Prostate gland (tissue), 2 donors: ENCODE measurements at regions not wholly inside any gene's neighbourhood (a gene's known extent, or its start where the extent isn't known, plus 50 kb on each side); places are given as distances from the start of the nearest gene placed in this dataset.

Source experiments
- DNase-seq: peaks from one replicate; pipeline ENCODE4 v3.0.0-alpha.2; 2019; ENCODE audit warnings: low spot score
- H3K27ac ChIP-seq, 2 donors: fragments of 200-600 bp; sonication (generic); 2 replicates each; pipeline ENCODE4 v1.5.1; 2017 to 2019
- H3K27me3 ChIP-seq: fragments of 200-600 bp; sonication (generic); replicated peaks from 2 replicates; pipeline ENCODE4 v1.5.1; 2019; ENCODE audit not compliant: insufficient read depth
- H3K36me3 ChIP-seq, 2 donors: fragments of 200-600 bp; sonication (generic); 1 replicate in 1 of 2; 2 replicates in 1 of 2; pipeline versions ENCODE4 v1.5.1 to v1.8.1; 2017 to 2019
- H3K4me1 ChIP-seq: fragments of 200-600 bp; sonication (generic); replicated peaks from 2 replicates; pipeline ENCODE4 v1.5.1; 2019
- H3K4me3 ChIP-seq, 2 donors: fragments of 200-600 bp; sonication (generic); 2 replicates each; pipeline ENCODE4 v1.5.1; 2017 to 2019
- H3K9me3 ChIP-seq: fragments of 200-600 bp; sonication (generic); 2 replicates; pipeline ENCODE4 v1.5.1; 2017
- POLR2A ChIP-seq: fragments of 450-650 bp; IDR thresholded peaks from one replicate; pipeline ENCODE4 v1.6.1; 2016; ENCODE audit warnings: antibody characterized with exemption, mild to moderate bottlenecking
- POLR2AphosphoS5 ChIP-seq: sonication (generic); formaldehyde crosslinking; IDR thresholded peaks from one replicate; pipeline ENCODE4 v1.6.1; 2017; ENCODE audit warnings: antibody characterized with exemption
- WGBS: methylation state at CpG from one replicate; pipeline ENCODE4 v1.1.5; 2018; 5-methylcytosine and 5-hydroxymethylcytosine counted together
- intact Hi-C: fragments of 100-400 bp; cut with DNase I; formaldehyde crosslinking; loops from one replicate; pipeline ENCODE4 v1.14.2; 2022
- TF ChIP-seq, protein P1 (sequence below), 4 experiments: fragments of 200-600 bp in 2 of 4; fragments of 450-650 bp in 2 of 4; sonication (generic) in 2 of 4; IDR thresholded peaks; 1 replicate in 3 of 4; 2 replicates in 1 of 4; pipeline ENCODE4 v1.5.1; 2016 to 2019; ENCODE audit warnings: antibody characterized with exemption in 4 of 4, mild to moderate bottlenecking in 2 of 4, moderate library complexity in 2 of 4

DNA sequence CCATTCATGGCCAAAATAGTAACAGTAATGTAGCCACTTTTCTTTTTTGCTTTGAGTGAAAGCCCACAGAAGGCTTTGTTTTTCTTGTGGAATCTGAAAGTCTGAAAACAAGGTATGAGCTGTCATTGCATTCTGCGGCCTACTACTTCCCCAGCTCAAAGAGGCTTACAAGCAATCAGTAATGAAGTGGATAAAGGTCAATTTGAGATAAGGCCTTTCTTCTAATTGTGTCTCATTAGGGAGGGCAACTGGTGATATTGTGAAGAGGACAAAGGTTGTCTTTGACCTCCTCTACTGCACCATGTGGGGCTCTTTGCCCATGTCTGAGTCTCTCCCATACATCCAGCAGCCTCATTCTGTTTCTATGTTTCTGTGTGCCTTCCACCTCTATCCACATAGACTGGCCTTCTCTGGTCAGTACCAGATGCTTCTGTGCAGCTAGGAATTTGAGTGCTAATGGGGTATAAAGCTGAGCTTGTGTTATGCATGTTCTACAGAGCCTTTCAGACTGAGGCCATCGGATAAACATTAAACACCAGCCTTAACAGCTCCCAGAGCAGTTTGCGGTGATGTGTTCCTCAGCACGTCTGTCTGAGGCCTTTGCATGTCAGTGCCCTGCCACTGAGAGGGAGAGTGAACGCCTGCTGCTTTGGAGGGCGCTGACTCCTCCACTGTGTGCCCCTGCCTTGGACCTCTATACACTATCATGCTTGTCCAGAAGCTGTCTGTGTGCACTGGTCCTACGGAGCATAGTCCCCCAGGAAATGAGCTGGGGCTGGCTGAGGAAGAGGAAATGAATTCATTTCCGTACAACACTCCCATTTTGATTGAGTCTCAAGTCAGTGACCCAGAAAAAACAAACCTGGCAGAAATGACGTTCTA, 80.2 kb downstream of the SH2D1A start:
- H3K27ac ChIP-seq: no peak overlapping the region
- TF ChIP-seq POLR2A (no peak), POLR2AphosphoS5 (no peak)
- TF ChIP-seq, protein P1, sequence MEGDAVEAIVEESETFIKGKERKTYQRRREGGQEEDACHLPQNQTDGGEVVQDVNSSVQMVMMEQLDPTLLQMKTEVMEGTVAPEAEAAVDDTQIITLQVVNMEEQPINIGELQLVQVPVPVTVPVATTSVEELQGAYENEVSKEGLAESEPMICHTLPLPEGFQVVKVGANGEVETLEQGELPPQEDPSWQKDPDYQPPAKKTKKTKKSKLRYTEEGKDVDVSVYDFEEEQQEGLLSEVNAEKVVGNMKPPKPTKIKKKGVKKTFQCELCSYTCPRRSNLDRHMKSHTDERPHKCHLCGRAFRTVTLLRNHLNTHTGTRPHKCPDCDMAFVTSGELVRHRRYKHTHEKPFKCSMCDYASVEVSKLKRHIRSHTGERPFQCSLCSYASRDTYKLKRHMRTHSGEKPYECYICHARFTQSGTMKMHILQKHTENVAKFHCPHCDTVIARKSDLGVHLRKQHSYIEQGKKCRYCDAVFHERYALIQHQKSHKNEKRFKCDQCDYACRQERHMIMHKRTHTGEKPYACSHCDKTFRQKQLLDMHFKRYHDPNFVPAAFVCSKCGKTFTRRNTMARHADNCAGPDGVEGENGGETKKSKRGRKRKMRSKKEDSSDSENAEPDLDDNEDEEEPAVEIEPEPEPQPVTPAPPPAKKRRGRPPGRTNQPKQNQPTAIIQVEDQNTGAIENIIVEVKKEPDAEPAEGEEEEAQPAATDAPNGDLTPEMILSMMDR (IDR thresholded peaks at IDR 0.05): no peak
- intact Hi-C loops: no loop called here
- no peak overlapping the region for H3K4me3 ChIP-seq
- no peaks in the 10 kb centered on the region for H3K36me3 ChIP-seq
- H3K4me1 ChIP-seq: no peaks in the 10 kb centered on the region
- no peaks in the 10 kb centered on the region for H3K27me3 ChIP-seq
- no peaks in the 10 kb centered on the region for H3K9me3 ChIP-seq
- DNase-seq: no peak
- 76% methylated on average over 8 of the region's 9 CpGs for WGBS

DNA sequence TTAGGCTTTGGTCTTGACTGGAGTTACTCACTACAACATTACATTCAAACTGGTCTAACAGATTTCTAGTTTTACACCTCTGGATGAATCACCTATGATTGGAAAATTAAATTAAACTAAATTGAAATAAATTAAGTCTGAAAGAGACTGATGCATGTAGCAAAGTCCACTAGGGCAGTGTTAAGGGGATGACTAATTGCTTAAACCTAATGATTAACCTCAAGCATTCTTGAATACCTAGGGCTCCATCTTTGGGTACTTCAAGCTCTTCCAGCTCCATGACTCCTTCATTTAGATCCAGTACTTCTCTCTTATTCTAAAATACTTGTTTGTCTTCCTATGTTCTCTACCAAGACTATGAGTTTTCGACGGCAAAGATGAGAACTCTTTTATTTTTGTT, 86.8 kb downstream of the SH2D1A start:
- H3K36me3 ChIP-seq: no peaks in the 10 kb centered on the region
- TF ChIP-seq POLR2AphosphoS5: no peak
- TF ChIP-seq POLR2A: no peak
- TF ChIP-seq, protein P1 (IDR thresholded peaks at IDR 0.05): no peak
- intact Hi-C loops: no loop called here
- no peaks in the 10 kb centered on the region for H3K4me1 ChIP-seq
- no peaks in the 10 kb centered on the region for H3K9me3 ChIP-seq
- 97% methylated on average over 2 of the region's 2 CpGs for WGBS
- H3K27me3 ChIP-seq: no peaks in the 10 kb centered on the region
- no peak overlapping the region for H3K4me3 ChIP-seq
- DNase-seq: no peak
- no peak overlapping the region for H3K27ac ChIP-seq

DNA sequence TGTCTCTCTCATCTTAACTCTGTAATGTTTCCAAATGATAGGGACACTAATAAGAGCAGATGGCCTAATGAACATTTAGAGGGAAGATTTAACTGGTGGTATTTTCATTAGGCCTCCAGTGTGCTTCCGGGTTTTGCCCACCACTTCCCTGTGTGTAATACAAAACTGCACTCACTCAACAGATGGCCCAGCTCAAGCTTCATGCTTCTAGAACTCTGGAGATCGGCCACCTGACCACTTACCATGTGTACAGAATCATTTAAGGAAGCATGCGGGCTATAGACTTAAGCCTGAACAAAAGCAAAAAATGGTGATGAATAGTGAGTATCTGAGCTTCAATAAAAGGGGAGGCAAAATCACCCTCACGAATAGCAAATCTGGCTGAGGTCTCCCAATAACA, 89.3 kb downstream of the SH2D1A start:
- TF ChIP-seq, protein P1 (IDR thresholded peaks at IDR 0.05): no peak
- TF ChIP-seq POLR2A (no peak), POLR2AphosphoS5 (no peak)
- no peaks in the 10 kb centered on the region for H3K27me3 ChIP-seq
- no peak for DNase-seq
- no peak overlapping the region for H3K4me3 ChIP-seq
- 58% methylated on average over 4 of the region's 4 CpGs for WGBS
- H3K4me1 ChIP-seq: no peaks in the 10 kb centered on the region
- H3K36me3 ChIP-seq: no peaks in the 10 kb centered on the region
- H3K27ac ChIP-seq: no peak overlapping the region
- H3K9me3 ChIP-seq: no peaks in the 10 kb centered on the region
- intact Hi-C loops: no loop called here

DNA sequence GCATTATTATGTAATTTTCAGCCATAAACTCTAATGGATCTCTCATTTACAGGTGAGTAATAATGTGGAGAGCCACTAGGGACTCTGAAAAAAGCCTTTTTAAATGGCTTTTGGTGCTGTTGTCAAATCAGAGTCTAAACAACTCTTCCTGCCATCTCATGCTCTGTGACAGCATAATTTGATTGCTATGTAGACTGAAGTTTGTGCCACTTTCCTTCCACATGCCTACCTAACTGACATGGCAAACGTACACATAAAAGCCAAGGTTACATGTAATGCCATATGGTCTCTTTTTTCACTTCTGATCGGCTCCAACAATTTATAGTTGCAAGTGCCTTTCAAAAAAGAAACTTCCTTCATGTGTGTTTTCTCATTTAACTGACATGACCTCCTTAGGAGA, 94.3 kb downstream of the SH2D1A start:
- Histone ChIP-seq H3K27ac (no peak overlapping the region), H3K4me1 (no peaks in the 10 kb centered on the region), H3K4me3 (no peak overlapping the region), H3K27me3 (no peaks in the 10 kb centered on the region), H3K9me3 (no peaks in the 10 kb centered on the region), H3K36me3 (no peaks in the 10 kb centered on the region)
- TF ChIP-seq, protein P1 (IDR thresholded peaks at IDR 0.05): no peak
- TF ChIP-seq POLR2AphosphoS5 (no peak), POLR2A (no peak)
- intact Hi-C loops: no loop called here
- DNase-seq: no peak
- WGBS: 85% methylated on average over 2 of the region's 2 CpGs
